Osteocyte (in vitro differentiated cells): ENCODE measurements at regions not wholly inside any gene's neighbourhood (a gene's known extent, or its start where the extent isn't known, plus 50 kb on each side); places are given as distances from the start of the nearest gene placed in this dataset.

Experiments used
- DNase-seq: peaks from one replicate; pipeline ENCODE4 v3.0.0; 2021; ENCODE audit warnings: mixed read lengths; ENCODE audit not compliant: unreplicated experiment; ENCODE audit errors: extremely low spot score
- H3K27ac Mint-ChIP-seq: one replicate; pipeline ENCODE4 v1.8.0; 2021; ENCODE audit warnings: mild to moderate bottlenecking, mixed read lengths; ENCODE audit not compliant: unreplicated experiment
- H3K27me3 Mint-ChIP-seq: one replicate; pipeline ENCODE4 v1.8.0; 2021; ENCODE audit warnings: mixed read lengths; ENCODE audit not compliant: unreplicated experiment
- H3K36me3 Mint-ChIP-seq: one replicate; pipeline ENCODE4 v1.8.0; 2021; ENCODE audit warnings: mixed read lengths; ENCODE audit not compliant: unreplicated experiment
- H3K4me1 Mint-ChIP-seq: one replicate; pipeline ENCODE4 v1.8.0; 2021; ENCODE audit warnings: mixed read lengths; ENCODE audit not compliant: unreplicated experiment
- H3K4me3 Mint-ChIP-seq: one replicate; pipeline ENCODE4 v1.8.0; 2021; ENCODE audit warnings: mild to moderate bottlenecking, moderate library complexity, mixed read lengths; ENCODE audit not compliant: unreplicated experiment
- H3K9me3 Mint-ChIP-seq: one replicate; pipeline ENCODE4 v1.8.0; 2021; ENCODE audit warnings: mixed read lengths; ENCODE audit not compliant: unreplicated experiment
- TF ChIP-seq, protein P1 (sequence below): fragments of 200-600 bp; sonication (generic); IDR thresholded peaks from 2 replicates; pipeline ENCODE4 v1.5.0; 2021; ENCODE audit warnings: antibody characterized with exemption, mild to moderate bottlenecking, moderate library complexity

- Mint-ChIP-seq H3K4me1 (peaks cover 22% of the 10 kb centered on the region), H3K27ac (no peak overlapping the region)
These were observed 60.8 kb upstream of the EDN1 start for GRCh38 chr6:12229332-12229731.

DNA sequence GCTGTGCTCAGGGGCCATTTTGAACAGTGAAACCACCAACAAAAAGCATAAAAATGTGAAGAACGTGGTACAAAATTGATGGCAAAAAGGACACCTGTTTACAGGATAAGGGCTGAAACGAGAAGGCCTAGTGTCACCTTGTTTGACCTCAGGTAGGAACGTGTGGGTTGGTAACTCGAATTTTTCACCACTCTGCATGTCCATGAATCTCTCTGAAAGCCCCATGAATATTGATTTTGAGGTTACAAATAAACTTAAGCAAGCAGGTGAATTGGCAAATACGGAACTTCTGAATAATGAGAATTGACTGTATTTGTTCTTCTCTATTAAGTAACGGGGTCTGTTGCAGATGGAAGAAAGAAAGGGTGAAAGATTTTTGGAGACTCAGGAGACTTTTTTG lies 59.6 kb upstream of the EDN1 start:
- H3K4me1 Mint-ChIP-seq: peaks cover 22% of the 10 kb centered on the region
- no peak overlapping the region for H3K27ac Mint-ChIP-seq
- no peak for DNase-seq
- no peaks in the 10 kb centered on the region for H3K9me3 Mint-ChIP-seq
- TF ChIP-seq, protein P1, sequence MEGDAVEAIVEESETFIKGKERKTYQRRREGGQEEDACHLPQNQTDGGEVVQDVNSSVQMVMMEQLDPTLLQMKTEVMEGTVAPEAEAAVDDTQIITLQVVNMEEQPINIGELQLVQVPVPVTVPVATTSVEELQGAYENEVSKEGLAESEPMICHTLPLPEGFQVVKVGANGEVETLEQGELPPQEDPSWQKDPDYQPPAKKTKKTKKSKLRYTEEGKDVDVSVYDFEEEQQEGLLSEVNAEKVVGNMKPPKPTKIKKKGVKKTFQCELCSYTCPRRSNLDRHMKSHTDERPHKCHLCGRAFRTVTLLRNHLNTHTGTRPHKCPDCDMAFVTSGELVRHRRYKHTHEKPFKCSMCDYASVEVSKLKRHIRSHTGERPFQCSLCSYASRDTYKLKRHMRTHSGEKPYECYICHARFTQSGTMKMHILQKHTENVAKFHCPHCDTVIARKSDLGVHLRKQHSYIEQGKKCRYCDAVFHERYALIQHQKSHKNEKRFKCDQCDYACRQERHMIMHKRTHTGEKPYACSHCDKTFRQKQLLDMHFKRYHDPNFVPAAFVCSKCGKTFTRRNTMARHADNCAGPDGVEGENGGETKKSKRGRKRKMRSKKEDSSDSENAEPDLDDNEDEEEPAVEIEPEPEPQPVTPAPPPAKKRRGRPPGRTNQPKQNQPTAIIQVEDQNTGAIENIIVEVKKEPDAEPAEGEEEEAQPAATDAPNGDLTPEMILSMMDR: no peak
- no peak overlapping the region for H3K4me3 Mint-ChIP-seq
- no peaks in the 10 kb centered on the region for H3K27me3 Mint-ChIP-seq
- no peaks in the 10 kb centered on the region for H3K36me3 Mint-ChIP-seq

More at GRCh38 chr6:12229332-12229731, 60.8 kb upstream of the EDN1 start:
- H3K27me3 Mint-ChIP-seq: no peaks in the 10 kb centered on the region
- no peaks in the 10 kb centered on the region for H3K36me3 Mint-ChIP-seq
- DNase-seq: no peak
- TF ChIP-seq, protein P1: no peak
- H3K4me3 Mint-ChIP-seq: no peak overlapping the region
- no peaks in the 10 kb centered on the region for H3K9me3 Mint-ChIP-seq

DNA sequence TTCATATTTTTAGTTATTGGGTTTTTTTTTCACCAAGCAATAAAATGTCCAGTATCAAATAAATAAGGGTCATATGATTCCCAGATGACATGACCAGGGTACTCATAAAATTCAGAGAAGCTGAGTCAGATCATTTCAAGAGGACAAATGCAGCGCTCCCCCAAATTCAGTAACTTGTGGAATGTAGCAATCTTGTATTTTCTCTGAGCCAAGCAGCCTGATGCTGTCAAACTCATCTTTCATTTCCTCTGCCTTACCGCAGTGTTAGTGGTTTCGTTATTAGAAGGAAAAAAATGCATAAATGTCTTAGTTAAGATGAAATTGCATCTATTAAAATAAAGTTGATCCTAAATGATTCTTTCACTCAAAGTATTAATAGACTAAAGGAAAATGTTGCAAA lies 57.8 kb upstream of the EDN1 start:
- DNase-seq: no peak

GRCh38 chr6:12232821-12233220 lies 57.3 kb upstream of the EDN1 start:
- TF ChIP-seq, protein P1: no peak
- Mint-ChIP-seq H3K36me3 (no peaks in the 10 kb centered on the region), H3K27me3 (no peaks in the 10 kb centered on the region), H3K4me3 (no peak overlapping the region), H3K9me3 (no peaks in the 10 kb centered on the region), H3K4me1 (peaks cover 22% of the 10 kb centered on the region), H3K27ac (no peak overlapping the region)
- no peak for DNase-seq

More for the DNA sequence above, 57.8 kb upstream of the EDN1 start:
- H3K27me3 Mint-ChIP-seq: no peaks in the 10 kb centered on the region
- H3K9me3 Mint-ChIP-seq: no peaks in the 10 kb centered on the region
- TF ChIP-seq, protein P1: no peak
- peaks cover 22% of the 10 kb centered on the region for H3K4me1 Mint-ChIP-seq
- no peaks in the 10 kb centered on the region for H3K36me3 Mint-ChIP-seq
- no peak overlapping the region for H3K27ac Mint-ChIP-seq
- H3K4me3 Mint-ChIP-seq: no peak overlapping the region

DNA sequence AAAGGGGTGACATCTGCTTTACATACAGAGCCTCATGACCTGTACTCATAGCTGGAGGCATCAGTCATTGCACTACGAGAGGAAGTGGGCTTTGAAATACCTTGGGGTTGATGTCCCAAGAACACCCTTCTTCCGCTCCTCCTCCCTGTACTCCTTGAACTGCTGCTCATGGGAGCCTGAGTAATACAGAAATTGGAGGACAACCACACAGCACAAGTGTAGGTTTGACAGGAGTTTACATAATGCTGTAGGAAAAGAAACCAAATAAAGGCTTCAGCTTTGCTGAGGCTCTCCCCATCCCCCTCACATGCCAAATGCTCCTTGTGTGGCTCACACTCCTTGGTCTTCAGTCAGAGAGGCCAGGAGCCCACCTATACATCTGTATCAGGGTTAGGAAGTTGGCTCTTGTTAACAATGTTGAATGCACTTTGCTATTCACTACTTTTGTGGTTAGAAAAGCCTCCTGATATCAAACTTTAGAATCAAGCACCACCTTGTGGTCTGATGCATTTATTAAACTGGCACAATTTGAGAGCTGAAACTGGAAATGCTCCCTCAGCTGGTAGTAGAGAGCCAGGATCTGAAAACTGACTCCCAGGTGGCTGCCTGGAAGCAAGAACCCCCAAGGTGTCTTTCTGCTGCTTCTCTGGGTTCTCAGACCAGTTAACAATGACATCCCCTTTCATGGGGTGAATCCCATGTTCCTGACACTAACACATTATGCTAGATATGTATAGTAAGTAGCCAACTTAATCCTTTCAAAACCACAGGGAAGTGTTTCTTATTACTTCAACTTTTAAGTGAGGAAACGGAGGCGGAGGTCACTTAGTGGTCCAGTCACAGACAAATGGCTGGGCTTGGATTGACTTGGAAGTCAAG lies 56.2 kb upstream of the EDN1 start:
- TF ChIP-seq, protein P1: peak; percentile 93
- DNase-seq: no peak
- no peaks in the 10 kb centered on the region for H3K9me3 Mint-ChIP-seq
- no peaks in the 10 kb centered on the region for H3K27me3 Mint-ChIP-seq
- no peaks in the 10 kb centered on the region for H3K36me3 Mint-ChIP-seq
- no peak overlapping the region for H3K27ac Mint-ChIP-seq
- H3K4me1 Mint-ChIP-seq: peaks cover 22% of the 10 kb centered on the region
- H3K4me3 Mint-ChIP-seq: no peak overlapping the region
